OCI-LY7 (cell line): ENCODE measurements at regions not wholly inside any gene's neighbourhood (a gene's known extent, or its start where the extent isn't known, plus 50 kb on each side); places are given as distances from the start of the nearest gene placed in this dataset.

ENCODE experiments used
- BruUV-seq: library from RNA; stranded (reverse); fragments of 400-500 nt; replicated peaks from 2 replicates; lab custom pipeline; 2021; lab: Mats Ljungman, UMichigan
- CTCF ChIA-PET: fragments of 300-600 bp; sonication (Branson Sonifier 250); formaldehyde crosslinking; loops from one replicate; lab custom pipeline; 2022; ENCODE audit warnings: antibody characterized with exemption; ENCODE audit not compliant: unreplicated experiment; lab: Charles Lee
- POLR2A ChIA-PET: fragments of 300-600 bp; sonication (Branson Sonifier 250); formaldehyde crosslinking; loops from one replicate; lab custom pipeline; 2022; ENCODE audit warnings: antibody characterized with exemption; lab: Charles Lee
- DNase-seq: peaks from one replicate; pipeline ENCODE4 v3.0.0-alpha.2; 2015; ENCODE audit warnings: low spot score
- H2AFZ ChIP-seq: fragments of 200-600 bp; sonication (generic), shearing (Covaris generic); 2 replicates; pipeline ENCODE4 v1.6.1; 2014; ENCODE audit warnings: mild to moderate bottlenecking, antibody characterized with exemption, low read length, moderate library complexity
- H3K27ac ChIP-seq: fragments of 200-600 bp; sonication (generic); 2 replicates; pipeline ENCODE4 v1.5.1; 2014; ENCODE audit warnings: mixed run types, low read depth, mild to moderate bottlenecking, moderate library complexity, low read length, inconsistent platforms; ENCODE audit not compliant: poor library complexity, severe bottlenecking
- H3K36me3 ChIP-seq: fragments of 200-600 bp; sonication (generic); 2 replicates; pipeline ENCODE4 v1.6.1; 2014; ENCODE audit warnings: mild to moderate bottlenecking, antibody characterized with exemption, low read length, moderate library complexity, mixed read lengths; ENCODE audit not compliant: insufficient read depth
- H3K4me1 ChIP-seq: fragments of 200-600 bp; sonication (generic); 2 replicates; pipeline ENCODE4 v1.5.1; 2014; ENCODE audit warnings: mild to moderate bottlenecking, low read length; ENCODE audit not compliant: insufficient read depth, poor library complexity, severe bottlenecking
- H3K4me2 ChIP-seq: fragments of 200-600 bp; sonication (generic); 2 replicates; pipeline ENCODE4 v1.6.1; 2014; ENCODE audit warnings: mild to moderate bottlenecking, low read length
- H3K4me3 ChIP-seq: fragments of 200-600 bp; sonication (generic); 2 replicates; pipeline ENCODE4 v1.5.1; 2014; ENCODE audit warnings: mild to moderate bottlenecking, low read depth, low read length; ENCODE audit not compliant: poor library complexity, severe bottlenecking
- H3K79me2 ChIP-seq: fragments of 200-600 bp; sonication (generic); 2 replicates; pipeline ENCODE4 v1.6.1; 2016; ENCODE audit warnings: low read depth, mild to moderate bottlenecking, low read length, moderate library complexity, mixed read lengths; ENCODE audit not compliant: insufficient read depth
- H3K9me2 ChIP-seq: fragments of 200-600 bp; sonication (generic); 2 replicates; pipeline ENCODE4 v1.6.1; 2016; ENCODE audit warnings: mild to moderate bottlenecking, low read length, mixed read lengths; ENCODE audit not compliant: insufficient read depth
- H3K9me3 ChIP-seq: fragments of 200-600 bp; sonication (generic); 2 replicates; pipeline ENCODE4 v1.6.1; 2014; ENCODE audit warnings: mild to moderate bottlenecking, mixed run types, low read length, mixed read lengths
- H4K20me1 ChIP-seq: fragments of 200-600 bp; sonication (generic); 2 replicates; pipeline ENCODE4 v1.6.1; 2014; ENCODE audit warnings: mild to moderate bottlenecking, antibody characterized with exemption, low read length, moderate library complexity, mixed read lengths; ENCODE audit not compliant: insufficient read depth
- CTCF ChIP-seq: fragments of 200-600 bp; sonication (generic); conservative IDR thresholded peaks from 2 replicates; pipeline ENCODE4 v1.5.1; 2014; ENCODE audit warnings: mild to moderate bottlenecking, antibody characterized with exemption, low read length, moderate library complexity, mixed read lengths
- EZH2phosphoT487 ChIP-seq: fragments of 200-600 bp; sonication (generic); IDR thresholded peaks from 2 replicates; pipeline ENCODE4 v1.6.1; 2018; ENCODE audit warnings: low read depth, borderline replicate concordance, mild to moderate bottlenecking, mixed run types, antibody characterized with exemption, low read length, moderate library complexity, mixed read lengths
- intact Hi-C: fragments of 100-400 bp; cut with micrococcal nuclease; formaldehyde crosslinking; loops from one replicate; pipeline ENCODE4 v1.10.0; 2022; ENCODE audit not compliant: unreplicated experiment

GRCh38 chr9:80114241-80114640 lies 542.5 kb downstream of the TLE4 start:
- H3K4me2 ChIP-seq = no peak overlapping the region
- intact Hi-C loops = no loop called here
- TF ChIP-seq CTCF (no peak), EZH2phosphoT487 (no peak)
- no peak overlapping the region for H3K4me3 ChIP-seq
- no peaks in the 10 kb centered on the region for H3K4me1 ChIP-seq
- no peaks in the 10 kb centered on the region for H3K36me3 ChIP-seq
- ChIA-PET CTCF (no interaction called here), POLR2A (interaction anchor here (0.6 to 0.9 kb wide), 2 partner anchors 9 to 1437 kb away, joined by 4 to 5 read pairs; no protein-coding TSS in a partner anchor)
- no peak for DNase-seq
- H3K79me2 ChIP-seq = no peaks in the 10 kb centered on the region
- H3K27ac ChIP-seq = no peak overlapping the region
- H3K9me2 ChIP-seq = no peaks in the 10 kb centered on the region
- BruUV-seq = no TSS peak
- no peaks in the 10 kb centered on the region for H4K20me1 ChIP-seq
- H2AFZ ChIP-seq = no peak overlapping the region
- no peaks in the 10 kb centered on the region for H3K9me3 ChIP-seq

DNA sequence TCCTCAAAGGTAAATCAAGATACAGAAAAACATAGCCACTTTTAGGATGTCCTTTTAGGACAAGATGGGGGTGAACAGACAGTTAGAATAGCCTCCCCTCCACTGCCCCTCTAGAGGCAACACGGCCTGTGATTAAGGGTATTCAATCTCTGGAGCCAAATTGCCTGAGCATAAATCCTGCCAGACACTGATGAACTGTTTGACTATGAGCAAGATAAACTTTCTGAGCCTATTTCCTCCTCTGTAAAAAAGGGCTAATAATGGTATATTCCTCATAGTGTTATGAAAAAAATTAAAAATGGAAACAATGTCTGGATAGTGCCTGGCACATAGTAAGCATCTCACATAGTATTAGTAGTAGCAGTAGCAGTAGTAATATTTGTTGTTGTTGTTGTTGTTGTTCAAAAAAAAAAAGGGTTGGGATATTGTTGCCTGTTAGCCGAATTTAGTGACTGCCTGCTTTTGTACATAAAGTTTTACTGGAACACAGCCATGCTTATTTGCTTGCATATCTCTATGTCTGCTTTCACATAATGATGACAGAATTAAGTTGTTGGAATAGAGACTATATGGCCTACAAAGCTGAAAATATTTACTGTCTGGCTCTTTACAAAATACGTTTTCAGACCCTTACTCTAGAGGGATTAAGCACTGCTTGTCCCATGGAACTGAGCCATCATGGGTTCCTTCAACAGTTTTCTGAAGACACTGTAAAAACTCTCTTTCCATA lies 536.3 kb downstream of the TLE4 start:
- Histone ChIP-seq H3K4me1 (no peaks in the 10 kb centered on the region), H2AFZ (no peak overlapping the region), H4K20me1 (no peaks in the 10 kb centered on the region), H3K9me3 (no peaks in the 10 kb centered on the region), H3K79me2 (no peaks in the 10 kb centered on the region), H3K36me3 (no peaks in the 10 kb centered on the region), H3K9me2 (no peaks in the 10 kb centered on the region), H3K4me2 (no peak overlapping the region), H3K27ac (no peak overlapping the region), H3K4me3 (no peak overlapping the region)
- DNase-seq = no peak
- ChIA-PET CTCF (no interaction called here), POLR2A (interaction anchor here (0.5 kb wide), 1 partner anchor 207 kb away, joined by 3 read pairs; no protein-coding TSS in a partner anchor)
- intact Hi-C loops = no loop called here
- TF ChIP-seq CTCF (no peak), EZH2phosphoT487 (no peak)
- BruUV-seq = no TSS peak

- BruUV-seq = no TSS peak
- H3K36me3 ChIP-seq = no peaks in the 10 kb centered on the region
- ChIA-PET CTCF (no interaction called here), POLR2A (no interaction called here)
- H3K27ac ChIP-seq = no peak overlapping the region
- no peaks in the 10 kb centered on the region for H3K4me1 ChIP-seq
- H3K9me2 ChIP-seq = no peaks in the 10 kb centered on the region
- H3K4me3 ChIP-seq = no peak overlapping the region
- TF ChIP-seq EZH2phosphoT487 = no peak
- TF ChIP-seq CTCF = no peak
- no peak overlapping the region for H2AFZ ChIP-seq
- no peak for DNase-seq
- no peaks in the 10 kb centered on the region for H4K20me1 ChIP-seq
- no peak overlapping the region for H3K4me2 ChIP-seq
- intact Hi-C loops = no loop called here
- H3K9me3 ChIP-seq = no peaks in the 10 kb centered on the region
- no peaks in the 10 kb centered on the region for H3K79me2 ChIP-seq
These were observed 525.7 kb downstream of the TLE4 start for GRCh38 chr9:80097476-80097875.
